HepG2 (cell line): ENCODE measurements at regions not wholly inside any gene's neighbourhood (a gene's known extent, or its start where the extent isn't known, plus 50 kb on each side); places are given as distances from the start of the nearest gene placed in this dataset.
A peak's percentile ranks its signal among the peaks of the same experiment; 100 is the strongest.

Experiments used
- ATAD3A ChIP-seq: sonication (generic); formaldehyde crosslinking; IDR thresholded peaks from 2 replicates; pipeline ENCODE4 v1.4.0; 2020; ENCODE audit warnings: missing genetic modification reagents
- CEBPB ChIP-seq: IDR thresholded peaks from 2 replicates; pipeline ENCODE4 v1.6.1; 2011; ENCODE audit warnings: low read depth, low read length, improper control_type of control experiment, borderline replicate concordance
- CTCF ChIP-seq: sonication (generic); formaldehyde crosslinking; IDR thresholded peaks from 2 replicates; pipeline ENCODE4 v1.5.0; 2020; ENCODE audit warnings: mild to moderate bottlenecking, missing genetic modification reagents, moderate library complexity
- GTF2F1 ChIP-seq: fragments of 150-350 bp; IDR thresholded peaks from 2 replicates; pipeline ENCODE4 v1.6.1; 2014; ENCODE audit warnings: low read length
- HDAC6 ChIP-seq: fragments of 200-600 bp; sonication (generic); IDR thresholded peaks from 2 replicates; pipeline ENCODE4 v1.7.0; 2017; ENCODE audit warnings: mild to moderate bottlenecking, antibody characterized with exemption, low read length, low read depth
- KLF9 ChIP-seq: IDR thresholded peaks from 2 replicates; pipeline ENCODE4 v1.6.1; 2016; ENCODE audit warnings: low read depth
- MLLT10 ChIP-seq: sonication (generic); formaldehyde crosslinking; IDR thresholded peaks from 2 replicates; pipeline ENCODE4 v1.4.0; 2020; ENCODE audit warnings: missing genetic modification reagents
- MLX ChIP-seq: IDR thresholded peaks from 2 replicates; pipeline ENCODE4 v1.6.1; 2016
- MXD4 ChIP-seq: IDR thresholded peaks from 2 replicates; pipeline ENCODE4 v1.6.1; 2016; ENCODE audit warnings: mild to moderate bottlenecking, missing biosample characterization, missing genetic modification reagents
- PITX1 ChIP-seq: sonication (generic); formaldehyde crosslinking; IDR thresholded peaks from 2 replicates; pipeline ENCODE4 v1.5.1; 2020; ENCODE audit warnings: mild to moderate bottlenecking, missing genetic modification reagents
- PRDM10 ChIP-seq: sonication (generic); formaldehyde crosslinking; IDR thresholded peaks from 2 replicates; pipeline ENCODE4 v1.4.0; 2020; ENCODE audit warnings: low read depth, missing genetic modification reagents
- RBAK ChIP-seq: sonication (generic); formaldehyde crosslinking; IDR thresholded peaks from 2 replicates; pipeline ENCODE4 v1.5.1; 2020; ENCODE audit warnings: mild to moderate bottlenecking, missing genetic modification reagents
- RXRB ChIP-seq: IDR thresholded peaks from 2 replicates; pipeline ENCODE4 v1.6.1; 2016; ENCODE audit warnings: borderline replicate concordance, missing genetic modification reagents, missing compliant biosample characterization
- SP5 ChIP-seq: IDR thresholded peaks from 2 replicates; pipeline ENCODE4 v1.6.1; 2016; ENCODE audit warnings: low read depth, borderline replicate concordance
- ZBTB1 ChIP-seq: sonication (generic); formaldehyde crosslinking; IDR thresholded peaks from 2 replicates; pipeline ENCODE4 v1.4.0; 2020; ENCODE audit warnings: missing genetic modification reagents, borderline replicate concordance
- ZBTB7A ChIP-seq: sonication (generic); formaldehyde crosslinking; IDR thresholded peaks from 2 replicates; pipeline ENCODE4 v1.8.0; 2022; ENCODE audit warnings: mild to moderate bottlenecking, missing genetic modification reagents
- ZNF30 ChIP-seq: sonication (generic); formaldehyde crosslinking; IDR thresholded peaks from 2 replicates; pipeline ENCODE4 v1.5.0; 2020; ENCODE audit warnings: mild to moderate bottlenecking, missing genetic modification reagents
- ZNF547 ChIP-seq: sonication (generic); formaldehyde crosslinking; IDR thresholded peaks from 2 replicates; pipeline ENCODE4 v1.5.1; 2020; ENCODE audit warnings: mild to moderate bottlenecking, missing genetic modification reagents
- ZNF777 ChIP-seq: sonication (generic); formaldehyde crosslinking; IDR thresholded peaks from 2 replicates; pipeline ENCODE4 v1.4.0; 2020; ENCODE audit warnings: missing genetic modification reagents
- ZSCAN25 ChIP-seq: sonication (generic); formaldehyde crosslinking; IDR thresholded peaks from 2 replicates; pipeline ENCODE4 v1.8.0; 2022; ENCODE audit warnings: mild to moderate bottlenecking, missing genetic modification reagents

GRCh38 chr4:26120098-26120825, 200.6 kb upstream of the RBPJ start (continued):
- TF ChIP-seq ATAD3A (CRISPR knock-in tag) (no peak), ZBTB7A (no peak), ZNF777 (CRISPR knock-in tag) (no peak), RBAK (CRISPR knock-in tag) (no peak), HDAC6 (no peak), SP5 (CRISPR knock-in tag) (no peak), ZBTB1 (CRISPR knock-in tag) (no peak), RXRB (0 out of 2 replicates have a peak, but pooled peaks have one; percentile 20), CEBPB (peak; percentile 98), ZSCAN25 (CRISPR knock-in tag) (no peak), KLF9 (CRISPR knock-in tag) (no peak), ZNF30 (CRISPR knock-in tag) (no peak), MXD4 (CRISPR knock-in tag) (no peak), ZNF547 (CRISPR knock-in tag) (no peak), GTF2F1 (no peak), CTCF (CRISPR knock-in tag) (no peak), PITX1 (CRISPR knock-in tag) (no peak), MLLT10 (no peak), MLX (CRISPR knock-in tag) (no peak), PRDM10 (CRISPR knock-in tag) (no peak)
